B cell (primary cell): ENCODE measurements at regions not wholly inside any gene's neighbourhood (a gene's known extent, or its start where the extent isn't known, plus 50 kb on each side); places are given as distances from the start of the nearest gene placed in this dataset.

Experiments
- ATAC-seq: fragments of 200-7000 bp; cut with Tn5 transposase; one replicate; pipeline ENCODE4 v1.10.0; 2021; ENCODE audit warnings: low read depth, mild to moderate bottlenecking, moderate number of reproducible peaks, moderate library complexity
- CTCF ChIA-PET: fragments of 350-600 bp; sonication (Branson Sonifier 250); formaldehyde crosslinking; loops from one replicate; lab custom pipeline; 2021; ENCODE audit warnings: antibody characterized with exemption, inconsistent platforms; lab: Charles Lee
- POLR2A ChIA-PET: fragments of 350-600 bp; sonication (Branson Sonifier 250); formaldehyde crosslinking; loops from one replicate; lab custom pipeline; 2021; ENCODE audit warnings: antibody characterized with exemption; lab: Charles Lee
- DNase-seq: peaks from one replicate; pipeline ENCODE4 v3.0.0; 2013
- H2AFZ ChIP-seq: 2 replicates; pipeline ENCODE4 v1.6.1; 2012; ENCODE audit warnings: mild to moderate bottlenecking, low read depth, low read length; ENCODE audit not compliant: insufficient read depth, poor library complexity, severe bottlenecking
- H3K27ac ChIP-seq, 2 donors: 1 replicate in 1 of 2; 2 replicates in 1 of 2; pipeline ENCODE4 v1.5.1; 2012 to 2013; ENCODE audit warnings: low read length in 2 of 2, mild to moderate bottlenecking in 2 of 2, moderate library complexity in 1 of 2
- H3K27me3 ChIP-seq, 4 experiments: fragments of 200-600 bp in 1 of 4; sonication (generic) in 1 of 4; replicated peaks in 1 of 4; 1 replicate in 2 of 4; 2 replicates in 2 of 4; pipeline versions ENCODE4 v1.6.1 to v1.7.0; 2013 to 2016; ENCODE audit warnings: low read length in 3 of 4, mild to moderate bottlenecking in 2 of 4, mixed read lengths in 1 of 4, moderate library complexity in 1 of 4; ENCODE audit not compliant: insufficient read depth in 4 of 4, control insufficient read depth in 3 of 4; ENCODE audit errors: control extremely low read depth in 1 of 4
- H3K36me3 ChIP-seq, 2 experiments: replicated peaks in 1 of 2; 1 replicate in 1 of 2; 2 replicates in 1 of 2; pipeline versions ENCODE4 v1.6.1 to v1.7.1; 2013; ENCODE audit warnings: low read length in 1 of 2; ENCODE audit not compliant: insufficient read depth in 2 of 2, control insufficient read depth in 1 of 2; ENCODE audit errors: control extremely low read depth in 1 of 2, extremely low read depth in 1 of 2
- H3K4me1 ChIP-seq, 2 donors: fragments of 200-600 bp in 1 of 2; sonication (generic) in 1 of 2; 1 replicate in 1 of 2; 2 replicates in 1 of 2; pipeline versions ENCODE4 v1.5.1 to v1.6.1; 2013 to 2017; ENCODE audit warnings: low read length in 2 of 2; ENCODE audit not compliant: control insufficient read depth in 2 of 2, insufficient read depth in 2 of 2
- H3K4me2 ChIP-seq: replicated peaks from 2 replicates; pipeline ENCODE3; 2012; ENCODE audit warnings: mild to moderate bottlenecking, low read depth, low read length; ENCODE audit not compliant: poor library complexity, severe bottlenecking
- H3K4me3 ChIP-seq, 5 experiments: fragments of 200-600 bp in 1 of 5; sonication (generic) in 1 of 5; 1 replicate in 3 of 5; 2 replicates in 2 of 5; pipeline versions ENCODE4 v1.5.1 to v1.7.0; 2011 to 2016; ENCODE audit warnings: low read length in 4 of 5, mild to moderate bottlenecking in 4 of 5, low read depth in 2 of 5, control low read depth in 1 of 5, moderate library complexity in 1 of 5; ENCODE audit not compliant: insufficient read depth in 1 of 5; ENCODE audit errors: control extremely low read depth in 1 of 5, extremely low read depth in 1 of 5
- H3K79me2 ChIP-seq: fragments of 200-600 bp; sonication (generic); one replicate; pipeline ENCODE4 v1.6.0; 2016; ENCODE audit warnings: low read length; ENCODE audit not compliant: control insufficient read depth, insufficient read depth
- H3K9ac ChIP-seq: fragments of 200-600 bp; sonication (generic); 2 replicates; pipeline ENCODE4 v1.6.1; 2017; ENCODE audit warnings: mild to moderate bottlenecking, low read length, moderate library complexity
- H3K9me3 ChIP-seq, 3 donors: one replicate each; pipeline versions ENCODE4 v1.6.1 to v1.7.1; 2013; ENCODE audit warnings: low read length in 2 of 3; ENCODE audit not compliant: control insufficient read depth in 2 of 3, insufficient read depth in 1 of 3; ENCODE audit errors: control extremely low read depth in 1 of 3
- H4K20me1 ChIP-seq: 2 replicates; pipeline ENCODE4 v1.6.0; 2012; ENCODE audit warnings: mild to moderate bottlenecking, low read length; ENCODE audit not compliant: insufficient read depth, control insufficient read depth, poor library complexity, severe bottlenecking
- H3K27ac Mint-ChIP-seq: one replicate; pipeline ENCODE4 v1.8.0; 2021; ENCODE audit warnings: mixed read lengths
- H3K27me3 Mint-ChIP-seq: one replicate; pipeline ENCODE4 v1.8.0; 2021; ENCODE audit warnings: mixed read lengths
- H3K4me1 Mint-ChIP-seq: one replicate; pipeline ENCODE4 v1.8.0; 2021; ENCODE audit warnings: mixed read lengths
- H3K4me3 Mint-ChIP-seq: one replicate; pipeline ENCODE4 v1.8.0; 2021; ENCODE audit warnings: mixed read lengths
- H3K9me3 Mint-ChIP-seq: one replicate; pipeline ENCODE4 v1.8.0; 2022; ENCODE audit warnings: mixed read lengths; ENCODE audit not compliant: insufficient read depth
- CTCF ChIP-seq: fragments of 200-600 bp; IDR thresholded peaks from one replicate; pipeline ENCODE4 v1.8.0; 2022; ENCODE audit warnings: antibody characterized with exemption, mild to moderate bottlenecking
- EZH2 ChIP-seq: IDR thresholded peaks from 2 replicates; pipeline ENCODE4 v1.6.1; 2012; ENCODE audit warnings: borderline replicate concordance, low read depth, mild to moderate bottlenecking, moderate library complexity, low read length; ENCODE audit not compliant: insufficient read depth, poor library complexity, severe bottlenecking
- WGBS: methylation state at CpG from one replicate; pipeline ENCODE4 v1.1.5; 2013; ENCODE audit warnings: missing lambda C conversion rate; ENCODE audit not compliant: insufficient coverage; 5-methylcytosine and 5-hydroxymethylcytosine counted together
- intact Hi-C: fragments of 100-400 bp; cut with micrococcal nuclease; formaldehyde crosslinking; loops from one replicate; pipeline ENCODE4 v1.10.0; 2022

GRCh38 chr1:67965995-67966665 is 84.3 kb downstream of the DIRAS3 start:
- Histone ChIP-seq H3K4me2 (no peak overlapping the region), H3K27me3 (no peaks in the 10 kb centered on the region), H3K9me3 (peaks cover 3 to 10% (median 4%) of the 10 kb centered on the region in 3 donors), H3K36me3 (no peaks in the 10 kb centered on the region), H4K20me1 (no peaks in the 10 kb centered on the region), H2AFZ (no peak overlapping the region), H3K27ac (no peak overlapping the region), H3K9ac (no peak overlapping the region), H3K4me3 (no peak overlapping the region), H3K79me2 (no peaks in the 10 kb centered on the region), H3K4me1 (no peaks in the 10 kb centered on the region)
- TF ChIP-seq EZH2 (no peak), CTCF (no peak)
- H3K27me3 Mint-ChIP-seq, result no peaks in the 10 kb centered on the region
- peaks cover 8% of the 10 kb centered on the region for H3K9me3 Mint-ChIP-seq
- no peak overlapping the region for H3K27ac Mint-ChIP-seq
- intact Hi-C loops, result no loop called here
- POLR2A ChIA-PET, result no interaction called here
- no peak overlapping the region for H3K4me3 Mint-ChIP-seq
- ATAC-seq (no peak), DNase-seq (no peak)
- no peaks in the 10 kb centered on the region for H3K4me1 Mint-ChIP-seq
- no CpG with 5 or more reads among the region's 2 CpGs for WGBS
- CTCF ChIA-PET, result no interaction called here

GRCh38 chr1:67963263-67963662 is 87.2 kb downstream of the DIRAS3 start:
- Mint-ChIP-seq H3K4me1 (no peaks in the 10 kb centered on the region), H3K27me3 (no peaks in the 10 kb centered on the region), H3K4me3 (no peak overlapping the region), H3K27ac (no peak overlapping the region), H3K9me3 (peaks cover 8% of the 10 kb centered on the region)
- H3K9ac ChIP-seq, result no peak overlapping the region
- H2AFZ ChIP-seq, result no peak overlapping the region
- TF ChIP-seq EZH2, result no peak
- no peak for TF ChIP-seq CTCF
- no peaks in the 10 kb centered on the region for H3K36me3 ChIP-seq
- no peaks in the 10 kb centered on the region for H3K4me1 ChIP-seq
- CTCF ChIA-PET, result no interaction called here
- ATAC-seq, result no peak
- no peak for DNase-seq
- H3K79me2 ChIP-seq, result no peaks in the 10 kb centered on the region
- H3K4me2 ChIP-seq, result no peak overlapping the region
- intact Hi-C loops, result no loop called here
- POLR2A ChIA-PET, result no interaction called here
- no peaks in the 10 kb centered on the region for H4K20me1 ChIP-seq
- H3K27ac ChIP-seq, result no peak overlapping the region
- H3K4me3 ChIP-seq, result no peak overlapping the region
- peaks cover 4 to 10% (median 8%) of the 10 kb centered on the region in 3 donors for H3K9me3 ChIP-seq
- H3K27me3 ChIP-seq, result no peaks in the 10 kb centered on the region
